SK-N-SH (cell line): ENCODE measurements at regions not wholly inside any gene's neighbourhood (a gene's known extent, or its start where the extent isn't known, plus 50 kb on each side); places are given as distances from the start of the nearest gene placed in this dataset.

Experiments used
- CTCF ChIP-seq: fragments of 200-600 bp; sonication (generic); IDR thresholded peaks from 2 replicates; pipeline ENCODE4 v1.6.1; 2017; ENCODE audit warnings: antibody characterized with exemption, mild to moderate bottlenecking, moderate library complexity
- EZH2phosphoT487 ChIP-seq: fragments of 200-600 bp; sonication (generic); IDR thresholded peaks from 2 replicates; pipeline ENCODE4 v1.6.1; 2017; ENCODE audit warnings: low read depth, mixed run types, mild to moderate bottlenecking, antibody characterized with exemption, moderate library complexity, borderline replicate concordance
- FOXJ3 ChIP-seq: sonication (generic); formaldehyde crosslinking; IDR thresholded peaks from 2 replicates; pipeline ENCODE4 v1.5.1; 2020; ENCODE audit warnings: mild to moderate bottlenecking, missing genetic modification reagents
- POLR2AphosphoS5 ChIP-seq: IDR thresholded peaks from 2 replicates; pipeline ENCODE4 v1.6.1; 2012; ENCODE audit warnings: low read depth, low read length
- RFX5 ChIP-seq: IDR thresholded peaks from 2 replicates; pipeline ENCODE4 v1.6.1; 2012; ENCODE audit warnings: mild to moderate bottlenecking, improper control_type of control experiment, low read length
- SMC3 ChIP-seq: IDR thresholded peaks from 2 replicates; pipeline ENCODE4 v1.6.1; 2012; ENCODE audit warnings: low read depth, low read length, improper control_type of control experiment
- TAF1 ChIP-seq: IDR thresholded peaks from 2 replicates; pipeline ENCODE4 v1.6.1; 2012; ENCODE audit warnings: low read depth, mild to moderate bottlenecking, low read length, moderate library complexity, borderline replicate concordance
- TF ChIP-seq, protein P1 (sequence below): IDR thresholded peaks from 2 replicates; pipeline ENCODE4 v1.4.0; 2012; ENCODE audit warnings: low read depth

DNA sequence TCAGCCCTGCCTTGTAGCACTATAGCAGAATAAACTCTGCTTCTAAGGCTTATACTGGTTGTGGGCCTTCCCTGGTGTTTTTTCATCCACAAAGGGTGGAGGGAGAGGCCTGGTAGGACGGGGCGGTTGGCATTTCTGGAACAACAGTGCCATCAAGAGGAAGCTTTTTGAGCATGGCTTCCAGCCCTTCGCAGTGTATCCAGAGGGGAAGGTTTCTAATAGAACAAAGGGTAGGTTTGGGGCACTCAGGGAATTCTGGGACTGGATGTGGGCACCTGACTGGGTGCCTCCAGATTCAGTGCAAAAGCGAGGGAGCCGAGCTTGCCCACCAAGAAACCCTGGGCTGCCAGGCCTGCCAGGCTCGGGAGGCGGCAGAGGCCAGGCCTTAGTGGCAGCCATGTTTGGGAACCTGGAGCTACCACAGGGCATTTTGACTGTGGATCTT lies 229.6 kb upstream of the AGTR2 start:
- TF ChIP-seq CTCF (peak; percentile 65), POLR2AphosphoS5 (no peak), RFX5 (no peak), FOXJ3 (CRISPR knock-in tag) (no peak), TAF1 (no peak), EZH2phosphoT487 (no peak), SMC3 (peak; percentile 40)
- TF ChIP-seq, protein P1, sequence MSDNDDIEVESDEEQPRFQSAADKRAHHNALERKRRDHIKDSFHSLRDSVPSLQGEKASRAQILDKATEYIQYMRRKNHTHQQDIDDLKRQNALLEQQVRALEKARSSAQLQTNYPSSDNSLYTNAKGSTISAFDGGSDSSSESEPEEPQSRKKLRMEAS = no peak
